Jurkat, Clone E6-1 (cell line): ENCODE measurements at regions not wholly inside any gene's neighbourhood (a gene's known extent, or its start where the extent isn't known, plus 50 kb on each side); places are given as distances from the start of the nearest gene placed in this dataset.
"Not testable (repeated sequence)": the region's sequence is repeated elsewhere in the genome, so short reads cannot be mapped to it uniquely, and the experiment has no call there.

Experiments
- DNase-seq: peaks from one replicate; pipeline ENCODE4 v3.0.0-alpha.2; 2011; ENCODE audit warnings: low read depth, low spot score
- H3K4me3 ChIP-seq: 2 replicates; pipeline ENCODE4 v1.5.1; 2011; ENCODE audit warnings: mild to moderate bottlenecking, low read length, control low read depth, moderate library complexity

DNA sequence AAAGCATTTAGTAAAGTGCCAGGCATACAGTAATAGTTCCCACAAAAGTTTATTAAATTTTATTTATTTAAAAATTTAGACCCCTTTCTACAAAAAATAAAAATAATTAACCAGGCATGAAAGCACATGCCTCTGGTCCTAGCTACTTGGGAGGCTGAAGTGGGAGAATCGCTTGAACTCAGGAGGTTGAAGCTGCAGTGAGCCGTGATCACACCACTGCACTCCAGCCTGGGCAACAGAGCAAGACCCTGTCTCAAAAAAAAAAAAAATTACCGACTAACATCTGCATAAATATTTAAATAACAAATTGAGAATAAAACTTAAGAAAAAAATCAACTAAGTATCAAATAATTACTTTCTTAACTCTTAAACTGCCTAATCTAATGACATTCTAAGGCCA is 64.3 kb upstream of the TRIM24 start:
- DNase-seq: no peak

DNA sequence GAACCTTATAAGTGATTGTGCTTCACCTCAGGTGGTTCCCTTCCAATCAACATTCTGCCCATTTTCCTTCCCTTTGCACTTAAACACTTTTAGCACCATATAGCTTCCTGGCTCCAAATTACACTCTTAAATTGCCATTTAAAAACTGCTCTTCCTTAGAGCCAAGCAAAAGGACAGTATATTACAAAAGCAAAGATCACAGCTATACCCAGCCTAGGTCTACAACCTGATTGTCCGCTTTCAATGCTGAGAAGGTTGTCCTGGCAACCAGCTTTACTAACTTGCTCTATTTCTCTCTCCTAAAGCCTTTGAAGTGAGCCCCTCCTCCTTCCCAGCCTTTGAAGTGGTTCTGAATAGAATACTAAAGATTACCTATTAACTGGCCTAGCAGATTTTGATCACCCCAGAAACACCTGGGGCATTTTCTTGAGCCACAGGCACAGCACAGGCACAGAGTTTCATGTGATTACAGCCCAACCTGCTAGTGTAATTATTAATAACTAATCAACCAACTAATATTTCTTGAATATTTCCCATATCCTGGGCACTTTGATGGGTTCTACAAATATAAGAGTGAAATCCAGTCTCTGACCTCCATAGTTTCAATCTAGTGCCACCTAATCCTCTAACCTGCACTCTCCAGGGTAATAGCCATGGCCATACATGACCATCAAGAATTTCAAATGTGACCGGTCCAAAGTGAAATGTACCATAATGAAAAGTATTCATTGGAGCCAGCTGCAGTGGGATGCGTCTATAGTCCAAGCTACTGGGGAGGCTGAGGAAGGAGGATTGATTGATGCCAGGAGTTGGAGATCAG is 63.6 kb upstream of the TRIM24 start:
- no peak for DNase-seq
- no peak overlapping the region for H3K4me3 ChIP-seq

More for the DNA sequence above, 64.3 kb upstream of the TRIM24 start:
- H3K4me3 ChIP-seq: no peak overlapping the region

- H3K4me3 ChIP-seq, DNase-seq: not testable (repeated sequence)
Measured at GRCh38 chr7:138397071-138397433, 63.0 kb upstream of the TRIM24 start.

GRCh38 chr7:138398857-138399256 is 61.2 kb upstream of the TRIM24 start:
- H3K4me3 ChIP-seq: no peak overlapping the region
- DNase-seq: no peak

- H3K4me3 ChIP-seq: no peak overlapping the region
- no peak for DNase-seq
Measured at GRCh38 chr7:138400400-138400886, 59.6 kb upstream of the TRIM24 start.

DNA sequence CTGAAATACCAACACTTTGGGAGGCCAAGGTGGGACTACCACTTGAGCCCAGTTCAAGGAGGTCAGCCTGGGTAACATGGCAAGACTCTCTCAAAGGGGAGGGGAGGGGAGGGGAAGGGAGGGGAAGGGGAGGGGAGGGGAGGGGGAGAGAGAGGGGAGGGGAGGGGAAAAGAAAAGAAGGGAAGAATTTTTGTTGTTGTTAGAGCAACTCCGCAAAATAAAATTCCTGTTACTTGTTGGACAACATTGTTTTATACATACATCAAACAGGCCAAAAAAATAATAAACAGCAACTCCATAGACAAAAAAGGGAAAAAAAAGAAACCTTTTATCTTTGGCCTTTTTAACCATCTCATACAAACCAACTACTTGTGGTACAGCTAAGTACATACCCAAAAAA is 57.3 kb upstream of the TRIM24 start:
- DNase-seq: no peak
- no peak overlapping the region for H3K4me3 ChIP-seq

GRCh38 chr7:138405496-138405895 is 54.6 kb upstream of the TRIM24 start:
- H3K4me3 ChIP-seq: no peak overlapping the region
- no peak for DNase-seq

- no peak overlapping the region for H3K4me3 ChIP-seq
Measured at GRCh38 chr7:138407792-138408191, 52.3 kb upstream of the TRIM24 start.

More at GRCh38 chr7:138407792-138408191, 52.3 kb upstream of the TRIM24 start:
- DNase-seq: no peak
